Fibroblast of lung (primary cell): ENCODE measurements at regions not wholly inside any gene's neighbourhood (a gene's known extent, or its start where the extent isn't known, plus 50 kb on each side); places are given as distances from the start of the nearest gene placed in this dataset.

Experiments used
- DNase-seq, 2 donors: peaks; one replicate each; pipeline versions ENCODE4 v3.0.0 to v3.0.0-alpha.2; 2010; ENCODE audit warnings: low read depth in 2 of 2
- H2AFZ ChIP-seq: 2 replicates; pipeline ENCODE4 v1.5.1; 2012; ENCODE audit warnings: low read length, control low read depth, inconsistent platforms
- H3K27ac ChIP-seq: 2 replicates; pipeline ENCODE4 v1.5.1; 2011; ENCODE audit warnings: low read length, control low read depth; ENCODE audit not compliant: insufficient read depth
- H3K27me3 ChIP-seq: 2 replicates; pipeline ENCODE4 v1.5.1; 2011; ENCODE audit warnings: mild to moderate bottlenecking, low read length; ENCODE audit not compliant: control insufficient read depth, insufficient read depth
- H3K36me3 ChIP-seq: 2 replicates; pipeline ENCODE4 v1.5.1; 2011; ENCODE audit warnings: low read length; ENCODE audit not compliant: control insufficient read depth, insufficient read depth
- H3K4me1 ChIP-seq: 2 replicates; pipeline ENCODE4 v1.5.1; 2011; ENCODE audit warnings: low read length; ENCODE audit not compliant: control insufficient read depth, insufficient read depth; ENCODE audit errors: extremely low read depth
- H3K4me2 ChIP-seq: 2 replicates; pipeline ENCODE4 v1.5.1; 2011; ENCODE audit warnings: low read length, control low read depth; ENCODE audit not compliant: insufficient read depth; ENCODE audit errors: extremely low read depth
- H3K4me3 ChIP-seq, 4 experiments: fragments of 200-600 bp in 1 of 4; sonication (generic) in 1 of 4; replicated peaks in 1 of 4; 2 replicates each; pipeline ENCODE4 v1.5.1; 2011 to 2016; ENCODE audit warnings: low read length in 4 of 4, low read depth in 3 of 4, mild to moderate bottlenecking in 3 of 4, control low read depth in 2 of 4, inconsistent platforms in 1 of 4, mixed read lengths in 1 of 4; ENCODE audit not compliant: insufficient read depth in 1 of 4; ENCODE audit errors: control extremely low read depth in 1 of 4
- H3K79me2 ChIP-seq: 2 replicates; pipeline ENCODE4 v1.5.1; 2012; ENCODE audit warnings: mild to moderate bottlenecking, low read length, inconsistent platforms; ENCODE audit not compliant: control insufficient read depth, insufficient read depth
- H3K9ac ChIP-seq: 2 replicates; pipeline ENCODE4 v1.5.1; 2011; ENCODE audit warnings: mild to moderate bottlenecking, low read length, control low read depth; ENCODE audit not compliant: insufficient read depth
- H3K9me3 ChIP-seq: 2 replicates; pipeline ENCODE4 v1.5.1; 2012; ENCODE audit warnings: low read depth, low read length; ENCODE audit not compliant: control insufficient read depth, insufficient read depth
- H4K20me1 ChIP-seq: 2 replicates; pipeline ENCODE4 v1.5.1; 2011; ENCODE audit warnings: low read length; ENCODE audit not compliant: control insufficient read depth, insufficient read depth; ENCODE audit errors: extremely low read depth
- CTCF ChIP-seq, 2 donors: IDR thresholded peaks in 1 of 2; conservative IDR thresholded peaks in 1 of 2; 1 replicate in 1 of 2; 2 replicates in 1 of 2; pipeline ENCODE4 v1.5.1; 2011 to 2012; ENCODE audit warnings: low read length in 2 of 2, control low read depth in 1 of 2, inconsistent platforms in 1 of 2, low read depth in 1 of 2, mild to moderate bottlenecking in 1 of 2
- EZH2 ChIP-seq: IDR thresholded peaks from 2 replicates; pipeline ENCODE4 v1.5.1; 2012; ENCODE audit warnings: low read length, control low read depth, mild to moderate bottlenecking; ENCODE audit errors: missing control alignments

- no peaks in the 10 kb centered on the region for H3K4me1 ChIP-seq
- no peaks in the 10 kb centered on the region for H4K20me1 ChIP-seq
- H3K27ac ChIP-seq, result no peak overlapping the region
- no peaks in the 10 kb centered on the region for H3K79me2 ChIP-seq
- no peaks in the 10 kb centered on the region for H3K9me3 ChIP-seq
- H3K27me3 ChIP-seq, result no peaks in the 10 kb centered on the region
- TF ChIP-seq EZH2 (no peak), CTCF (conservative IDR thresholded peaks at IDR 0.05 in 1 of 2, IDR thresholded peaks at IDR 0.05 in 1 of 2; ENCODE audit: low read depth in 1 of 2, low read length in 2 of 2) (no peak)
- H3K4me3 ChIP-seq, result no peak overlapping the region
- peak in 1 of 2 donors; percentile 1 for DNase-seq
- no peak overlapping the region for H3K9ac ChIP-seq
- no peak overlapping the region for H3K4me2 ChIP-seq
- H2AFZ ChIP-seq, result no peak overlapping the region
- no peaks in the 10 kb centered on the region for H3K36me3 ChIP-seq
Observed at GRCh38 chr13:86729206-86729605, 930.0 kb upstream of the SLITRK6 start.

- Histone ChIP-seq H3K27ac (no peak overlapping the region), H3K4me2 (no peak overlapping the region), H3K79me2 (no peaks in the 10 kb centered on the region), H3K4me1 (no peaks in the 10 kb centered on the region), H3K9ac (no peak overlapping the region), H4K20me1 (no peaks in the 10 kb centered on the region), H3K27me3 (no peaks in the 10 kb centered on the region), H3K4me3 (no peak overlapping the region), H3K36me3 (no peaks in the 10 kb centered on the region), H3K9me3 (no peaks in the 10 kb centered on the region), H2AFZ (no peak overlapping the region)
- no peak for DNase-seq
- no peak for TF ChIP-seq CTCF (conservative IDR thresholded peaks at IDR 0.05 in 1 of 2, IDR thresholded peaks at IDR 0.05 in 1 of 2; ENCODE audit: low read depth in 1 of 2, low read length in 2 of 2)
- no peak for TF ChIP-seq EZH2
Observed at GRCh38 chr13:86731987-86732386, 932.8 kb upstream of the SLITRK6 start.

- Histone ChIP-seq H3K79me2 (no peaks in the 10 kb centered on the region), H3K9me3 (no peaks in the 10 kb centered on the region), H3K4me2 (no peak overlapping the region), H3K27ac (no peak overlapping the region), H3K27me3 (no peaks in the 10 kb centered on the region), H3K4me3 (no peak overlapping the region), H3K4me1 (no peaks in the 10 kb centered on the region), H4K20me1 (no peaks in the 10 kb centered on the region), H3K36me3 (no peaks in the 10 kb centered on the region), H3K9ac (no peak overlapping the region), H2AFZ (no peak overlapping the region)
- TF ChIP-seq EZH2 (no peak), CTCF (conservative IDR thresholded peaks at IDR 0.05 in 1 of 2, IDR thresholded peaks at IDR 0.05 in 1 of 2; ENCODE audit: low read depth in 1 of 2, low read length in 2 of 2) (no peak)
- no peak for DNase-seq
Observed at GRCh38 chr13:86737334-86737932, 933.7 kb upstream of the SLITRK5 start.
